ENCODE measurements at regions not wholly inside any gene's neighbourhood (a gene's known extent, or its start where the extent isn't known, plus 50 kb on each side); places are given as distances from the start of the nearest gene placed in this dataset.

DNA sequence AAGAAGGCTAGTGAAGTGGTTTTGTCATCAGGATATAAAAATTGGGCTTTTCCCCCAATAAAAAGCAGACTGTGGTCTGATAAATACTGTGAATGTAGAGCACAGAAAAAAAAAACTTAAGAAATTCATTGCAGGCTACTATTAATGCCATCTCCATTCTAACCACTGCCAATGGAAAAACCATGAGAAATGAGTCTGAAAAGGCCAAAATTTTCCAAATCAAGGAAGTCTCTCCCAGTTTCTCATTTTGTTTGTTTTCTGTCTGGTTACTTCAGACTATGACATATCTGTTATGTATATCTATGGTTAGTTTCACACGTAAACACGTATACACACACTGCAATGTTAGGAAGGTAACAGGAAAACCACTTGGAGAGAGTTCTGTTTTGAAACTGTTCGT, 193.6 kb upstream of the TSC22D1 start:
- intact Hi-C loops (cut with DNase I): no loop called here
- DNase-seq: no peak
- 82 to 87% methylated on average over 3 of the region's 3 CpGs for WGBS, 2 donors
- Histone ChIP-seq H3K27ac (no peak overlapping the region), H3K9me3 (no peaks in the 10 kb centered on the region), H3K4me1 (no peaks in the 10 kb centered on the region), H3K27me3 (no peaks in the 10 kb centered on the region), H3K4me3 (replicated peaks in 1 of 3) (no peak overlapping the region), H3K36me3 (no peaks in the 10 kb centered on the region)
- TF ChIP-seq CTCF (IDR thresholded peaks at IDR 0.05): no peak
- TF ChIP-seq POLR2A (IDR thresholded peaks at IDR 0.05): no peak

GRCh38 chr13:44768775-44769581, 192.8 kb upstream of the TSC22D1 start:
- 63 to 69% methylated on average over 6 of the region's 6 CpGs for WGBS, 2 donors
- intact Hi-C loops (cut with DNase I): no loop called here
- Histone ChIP-seq H3K27me3 (no peaks in the 10 kb centered on the region), H3K27ac (no peak overlapping the region), H3K9me3 (no peaks in the 10 kb centered on the region), H3K4me1 (no peaks in the 10 kb centered on the region), H3K36me3 (no peaks in the 10 kb centered on the region), H3K4me3 (replicated peaks in 1 of 3) (no peak overlapping the region)
- TF ChIP-seq POLR2A (IDR thresholded peaks at IDR 0.05): no peak
- TF ChIP-seq CTCF (IDR thresholded peaks at IDR 0.05): no peak
- DNase-seq: no peak

DNA sequence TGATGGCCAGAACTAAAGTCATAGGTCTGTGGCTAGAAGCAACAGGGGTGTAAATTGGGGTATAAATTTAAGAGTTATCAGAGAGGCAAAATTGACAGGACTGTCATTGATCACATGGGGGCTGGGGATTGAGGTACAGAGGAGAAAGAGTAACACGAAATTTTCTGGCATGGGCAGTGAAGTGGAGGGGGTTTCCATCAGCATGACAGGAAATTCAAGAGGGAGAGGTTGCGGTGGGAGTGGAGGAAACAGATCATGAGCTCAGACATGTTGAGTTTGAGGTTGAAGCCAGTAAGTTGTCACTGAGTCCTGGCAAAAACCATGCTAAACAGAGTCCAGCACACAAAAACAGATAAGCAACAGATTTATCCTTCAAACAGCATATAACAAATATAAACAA, 192.1 kb upstream of the TSC22D1 start:
- Histone ChIP-seq H3K9me3 (no peaks in the 10 kb centered on the region), H3K27ac (no peak overlapping the region), H3K4me1 (no peaks in the 10 kb centered on the region), H3K4me3 (replicated peaks in 1 of 3) (no peak overlapping the region), H3K27me3 (no peaks in the 10 kb centered on the region), H3K36me3 (no peaks in the 10 kb centered on the region)
- no peak for DNase-seq
- 43 to 49% methylated on average over 2 of the region's 2 CpGs for whole genome bisulfite sequencing, 2 donors
- intact Hi-C loops (cut with DNase I): no loop called here
- TF ChIP-seq CTCF (IDR thresholded peaks at IDR 0.05) (no peak), POLR2A (IDR thresholded peaks at IDR 0.05) (no peak)

- Histone ChIP-seq H3K4me3 (replicated peaks in 1 of 3) (no peak overlapping the region), H3K36me3 (no peaks in the 10 kb centered on the region), H3K27me3 (no peaks in the 10 kb centered on the region), H3K27ac (no peak overlapping the region), H3K9me3 (no peaks in the 10 kb centered on the region), H3K4me1 (peaks cover 0 to 6% of the 10 kb centered on the region in 2 donors)
- DNase-seq: no peak
- TF ChIP-seq POLR2A (IDR thresholded peaks at IDR 0.05): no peak
- TF ChIP-seq CTCF (IDR thresholded peaks at IDR 0.05): no peak
- 68 to 69% methylated on average over 4 of the region's 4 CpGs for WGBS, 2 donors
- intact Hi-C loops (cut with DNase I): no loop called here
These were observed 188.9 kb upstream of the TSC22D1 start for GRCh38 chr13:44765001-44765471.

- intact Hi-C loops (cut with DNase I): no loop called here
- Histone ChIP-seq H3K27me3 (no peaks in the 10 kb centered on the region), H3K4me3 (replicated peaks in 1 of 3) (no peak overlapping the region), H3K27ac (no peak overlapping the region), H3K4me1 (peaks cover 0 to 13% of the 10 kb centered on the region in 2 donors), H3K9me3 (no peaks in the 10 kb centered on the region), H3K36me3 (no peaks in the 10 kb centered on the region)
- TF ChIP-seq CTCF (IDR thresholded peaks at IDR 0.05): no peak
- no peak for TF ChIP-seq POLR2A (IDR thresholded peaks at IDR 0.05)
- DNase-seq: no peak
- 69 to 75% methylated on average over 8 of the region's 8 CpGs for WGBS, 2 donors
These were observed 188.2 kb upstream of the TSC22D1 start for GRCh38 chr13:44764302-44764692.

Measured in thyroid gland (tissue), 4 donors.